ENCODE measurements at regions not wholly inside any gene's neighbourhood (a gene's known extent, or its start where the extent isn't known, plus 50 kb on each side); places are given as distances from the start of the nearest gene placed in this dataset.
"Not testable (repeated sequence)": the region's sequence is repeated elsewhere in the genome, so short reads cannot be mapped to it uniquely, and the experiment has no call there.

DNA sequence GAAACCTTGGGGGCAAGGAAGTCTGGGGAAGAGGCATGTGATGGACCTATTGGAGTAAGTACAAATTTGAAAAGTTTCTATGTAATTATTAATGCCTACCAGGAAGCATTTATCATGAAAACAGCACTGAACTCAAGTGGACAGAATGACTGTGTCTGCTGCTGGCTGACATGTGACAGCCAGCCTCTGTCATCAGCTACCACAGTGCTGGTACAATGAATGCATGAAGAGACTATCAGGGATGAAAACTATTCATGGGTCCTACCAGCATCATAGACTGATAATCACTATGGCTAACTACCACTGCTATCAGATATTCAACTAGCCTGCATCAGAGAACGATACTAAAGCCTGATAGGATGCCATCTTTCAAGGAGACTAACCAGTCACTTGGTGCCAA, 193.5 kb downstream of the RAP2B start:
- Mint-ChIP-seq H3K4me3 (no peak overlapping the region), H3K27ac (no peak overlapping the region), H3K9me3 (no peaks in the 10 kb centered on the region), H3K27me3 (no peaks in the 10 kb centered on the region), H3K36me3 (no peaks in the 10 kb centered on the region), H3K4me1 (ENCODE audit: low read depth) (no peaks in the 10 kb centered on the region)
- POLR2A ChIA-PET = no interaction called here
- CTCF ChIA-PET = interaction anchor here (0.7 kb wide), 1 partner anchor 10 kb away, joined by 3 read pairs; no protein-coding TSS in a partner anchor
- intact Hi-C loops (cut with micrococcal nuclease) = no loop called here
- no peak for DNase-seq

DNA sequence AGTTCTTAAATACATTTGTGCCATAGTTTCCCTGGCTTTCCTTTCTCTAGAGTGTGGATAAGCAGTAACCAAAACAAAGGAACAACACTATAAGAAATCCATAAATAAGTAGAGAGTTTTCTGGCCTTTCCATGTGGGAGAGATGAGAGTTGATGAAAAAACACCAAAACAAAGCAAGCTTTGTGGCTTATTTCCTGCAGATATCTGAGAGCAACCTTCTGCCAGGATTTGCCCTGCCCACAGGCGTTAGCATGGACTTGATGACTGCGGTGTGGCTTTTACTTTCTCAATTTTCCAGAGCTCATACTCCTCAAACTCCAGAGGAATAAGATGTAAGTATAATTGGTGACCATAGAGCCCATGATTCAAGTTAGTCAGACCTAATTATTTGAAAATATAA, 194.9 kb downstream of the RAP2B start:
- DNase-seq = no peak
- no peak overlapping the region for H3K27ac Mint-ChIP-seq
- POLR2A ChIA-PET = no interaction called here
- no peak overlapping the region for H3K4me3 Mint-ChIP-seq
- H3K9me3 Mint-ChIP-seq = no peaks in the 10 kb centered on the region
- no peaks in the 10 kb centered on the region for H3K27me3 Mint-ChIP-seq
- H3K4me1 Mint-ChIP-seq (ENCODE audit: low read depth) = no peaks in the 10 kb centered on the region
- CTCF ChIA-PET = no interaction called here
- intact Hi-C loops (cut with micrococcal nuclease) = no loop called here
- H3K36me3 Mint-ChIP-seq = no peaks in the 10 kb centered on the region

DNA sequence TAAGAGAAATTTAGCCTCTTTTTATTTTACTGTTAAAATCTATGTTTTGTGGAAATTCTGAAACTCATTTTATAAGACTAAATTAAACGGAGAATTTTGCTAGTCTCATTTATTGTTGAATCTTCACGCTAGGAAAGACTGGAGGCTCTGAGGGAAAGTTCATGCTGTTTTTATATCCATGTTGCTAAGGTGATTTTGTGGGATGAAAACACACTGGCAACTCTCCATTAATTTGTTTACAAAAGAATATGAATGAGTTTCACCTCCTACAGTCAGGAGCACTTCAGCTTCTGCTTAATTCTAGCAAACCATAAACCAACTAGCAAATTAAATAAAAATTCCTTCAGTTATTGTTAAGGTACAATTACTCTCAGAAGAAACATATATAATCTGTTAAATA, 195.4 kb downstream of the RAP2B start:
- Mint-ChIP-seq H3K9me3 (no peaks in the 10 kb centered on the region), H3K27ac (no peak overlapping the region), H3K4me1 (ENCODE audit: low read depth) (no peaks in the 10 kb centered on the region), H3K27me3 (no peaks in the 10 kb centered on the region), H3K36me3 (no peaks in the 10 kb centered on the region), H3K4me3 (no peak overlapping the region)
- POLR2A ChIA-PET = no interaction called here
- DNase-seq = no peak
- CTCF ChIA-PET = no interaction called here
- intact Hi-C loops (cut with micrococcal nuclease) = no loop called here

DNA sequence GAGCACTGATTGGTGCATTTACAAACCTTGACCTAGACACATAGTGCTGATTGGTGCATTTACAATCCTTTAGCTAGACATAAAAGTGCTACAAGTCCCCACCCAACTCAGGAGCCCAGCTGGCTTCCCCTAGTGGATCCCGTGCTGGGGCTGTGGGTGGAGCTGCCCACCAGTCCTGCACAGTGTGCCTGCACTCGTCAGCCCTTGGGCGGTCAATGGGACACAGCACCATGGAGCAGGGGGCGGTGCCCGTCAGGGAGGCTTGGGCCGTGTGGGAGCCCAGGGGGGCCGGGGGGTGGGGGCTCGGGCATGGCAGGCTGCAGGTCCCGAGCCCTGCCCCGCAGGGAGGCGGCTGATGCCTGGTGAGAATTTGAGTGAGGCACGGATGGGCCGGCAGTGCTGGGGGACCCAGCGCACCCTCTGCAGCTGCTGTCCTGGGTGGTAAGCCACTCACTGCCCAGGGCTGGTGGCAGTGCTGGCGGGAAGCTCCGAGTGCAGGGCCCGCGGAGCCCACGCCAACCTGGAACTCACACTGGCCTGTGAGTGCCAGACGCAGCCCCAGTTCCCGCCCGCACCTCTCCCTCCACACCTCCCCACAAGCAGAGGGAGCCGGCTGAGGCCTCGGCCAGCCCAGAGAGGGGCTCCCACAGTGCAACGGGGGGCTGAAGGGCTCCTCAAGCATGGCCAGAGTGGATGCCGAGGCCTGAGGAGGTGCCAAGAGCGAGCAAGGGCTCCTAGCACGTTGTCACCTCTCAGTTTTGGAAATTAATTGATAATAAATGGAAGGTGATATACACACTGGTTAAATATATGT, 207.7 kb downstream of the RAP2B start:
- POLR2A ChIA-PET = no interaction called here
- Mint-ChIP-seq H3K9me3 (peaks cover 13% of the 10 kb centered on the region), H3K27me3 (no peaks in the 10 kb centered on the region), H3K36me3 (peaks cover 4% of the 10 kb centered on the region), H3K27ac (no peak overlapping the region), H3K4me1 (ENCODE audit: low read depth) (no peaks in the 10 kb centered on the region), H3K4me3 (no peak overlapping the region)
- intact Hi-C loops (cut with micrococcal nuclease) = no loop called here
- DNase-seq = no peak
- CTCF ChIA-PET = interaction anchor here (0.8 kb wide), 1 partner anchor 15 kb away, joined by 3 read pairs; no protein-coding TSS in a partner anchor

DNA sequence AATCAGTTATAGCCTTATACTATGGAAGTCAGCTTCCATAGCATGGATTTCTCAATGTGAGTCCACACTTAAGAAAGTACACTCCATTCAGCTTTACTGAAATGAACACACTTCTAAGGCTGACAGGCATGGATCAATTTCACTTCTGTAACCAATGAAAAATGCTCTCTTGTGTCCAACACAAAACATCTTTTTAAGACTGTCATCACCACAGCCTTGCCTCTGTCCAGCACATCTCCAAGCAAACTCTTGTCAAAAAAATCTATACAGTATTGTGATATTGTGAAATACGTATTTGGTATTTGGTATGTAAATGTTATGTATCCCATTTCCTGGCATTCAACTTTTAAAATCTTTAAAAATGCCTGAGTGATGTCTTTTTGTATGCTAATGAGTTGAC, 208.7 kb downstream of the RAP2B start:
- intact Hi-C loops (cut with micrococcal nuclease) = no loop called here
- Mint-ChIP-seq H3K9me3 (peaks cover 7% of the 10 kb centered on the region), H3K27me3 (no peaks in the 10 kb centered on the region), H3K36me3 (peaks cover 2% of the 10 kb centered on the region), H3K4me3 (no peak overlapping the region), H3K27ac (no peak overlapping the region), H3K4me1 (ENCODE audit: low read depth) (no peaks in the 10 kb centered on the region)
- CTCF ChIA-PET = no interaction called here
- POLR2A ChIA-PET = no interaction called here
- no peak for DNase-seq

DNA sequence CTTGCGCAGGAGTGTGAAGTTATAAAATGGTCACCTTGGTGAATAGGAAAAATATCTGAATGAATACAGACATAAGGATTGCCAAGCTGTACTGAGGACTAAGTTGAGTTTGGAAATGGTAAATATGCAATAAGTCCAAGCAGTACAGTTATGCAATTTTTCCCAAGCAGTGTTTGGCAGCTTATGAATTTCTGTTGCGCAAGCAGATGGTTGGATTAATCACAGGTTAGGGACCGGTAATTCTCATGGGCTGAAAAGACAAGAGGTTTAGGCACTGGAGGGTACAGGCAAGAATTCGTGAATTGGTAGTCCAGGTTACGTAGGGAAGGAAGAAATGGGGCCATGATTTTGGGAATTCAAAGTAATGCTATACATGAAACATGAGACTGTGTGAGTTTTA, 210.3 kb downstream of the RAP2B start:
- no peak overlapping the region for H3K27ac Mint-ChIP-seq
- intact Hi-C loops (cut with micrococcal nuclease) = no loop called here
- H3K4me3 Mint-ChIP-seq = no peak overlapping the region
- no peaks in the 10 kb centered on the region for H3K36me3 Mint-ChIP-seq
- no peaks in the 10 kb centered on the region for H3K4me1 Mint-ChIP-seq (ENCODE audit: low read depth)
- peaks cover 6% of the 10 kb centered on the region for H3K9me3 Mint-ChIP-seq
- H3K27me3 Mint-ChIP-seq = no peaks in the 10 kb centered on the region
- ChIA-PET POLR2A (no interaction called here), CTCF (no interaction called here)
- DNase-seq = no peak

DNA sequence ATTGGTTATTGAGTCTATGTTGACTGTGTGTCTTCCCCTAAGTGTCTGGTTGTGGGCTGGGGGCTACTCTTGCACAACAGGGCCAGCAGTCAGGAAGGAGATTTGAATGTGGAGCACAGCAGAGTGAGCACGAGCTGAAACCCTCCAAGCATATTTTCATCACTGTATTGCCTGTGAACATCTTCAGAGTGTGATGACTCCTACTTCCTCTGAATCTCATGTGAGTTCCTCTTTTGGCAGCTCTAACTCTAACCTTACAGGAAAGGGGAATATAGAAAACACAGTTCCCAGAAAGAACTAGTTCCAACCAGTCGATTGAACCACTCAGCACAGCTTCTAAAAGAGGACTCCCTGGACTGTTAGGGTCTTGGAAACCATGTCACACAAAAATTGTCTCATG, 211.6 kb downstream of the RAP2B start:
- H3K4me1 Mint-ChIP-seq (ENCODE audit: low read depth) = no peaks in the 10 kb centered on the region
- no peak overlapping the region for H3K4me3 Mint-ChIP-seq
- peaks cover 6% of the 10 kb centered on the region for H3K9me3 Mint-ChIP-seq
- ChIA-PET POLR2A (no interaction called here), CTCF (no interaction called here)
- DNase-seq = no peak
- no peaks in the 10 kb centered on the region for H3K36me3 Mint-ChIP-seq
- no peaks in the 10 kb centered on the region for H3K27me3 Mint-ChIP-seq
- intact Hi-C loops (cut with micrococcal nuclease) = no loop called here
- H3K27ac Mint-ChIP-seq = no peak overlapping the region

DNA sequence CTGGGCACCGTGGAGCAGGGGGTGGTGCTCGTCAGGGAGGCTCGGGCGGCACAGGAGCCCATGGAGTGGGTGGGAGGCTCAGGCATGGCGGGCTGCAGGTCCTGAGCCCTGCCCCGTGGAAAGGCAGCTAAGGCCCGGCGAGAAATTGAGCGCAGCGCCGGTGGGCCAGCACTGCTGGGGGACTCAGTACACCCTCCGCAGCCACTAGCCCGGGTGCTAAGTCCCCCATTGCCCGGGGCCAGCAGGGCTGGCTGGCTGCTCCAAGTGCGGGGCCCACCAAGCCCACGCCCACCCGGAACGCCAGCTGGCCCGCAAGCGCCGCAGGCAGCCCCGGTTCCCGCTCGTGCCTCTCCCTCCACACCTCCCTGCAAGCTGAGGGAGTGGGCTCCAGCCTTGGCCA, 216.3 kb downstream of the RAP2B start:
- CTCF ChIA-PET; H3K4me3 Mint-ChIP-seq; DNase-seq; H3K27me3 Mint-ChIP-seq; H3K4me1 Mint-ChIP-seq (ENCODE audit: low read depth); H3K36me3 Mint-ChIP-seq; H3K9me3 Mint-ChIP-seq; POLR2A ChIA-PET; intact Hi-C loops (cut with micrococcal nuclease); H3K27ac Mint-ChIP-seq: not testable (repeated sequence)

DNA sequence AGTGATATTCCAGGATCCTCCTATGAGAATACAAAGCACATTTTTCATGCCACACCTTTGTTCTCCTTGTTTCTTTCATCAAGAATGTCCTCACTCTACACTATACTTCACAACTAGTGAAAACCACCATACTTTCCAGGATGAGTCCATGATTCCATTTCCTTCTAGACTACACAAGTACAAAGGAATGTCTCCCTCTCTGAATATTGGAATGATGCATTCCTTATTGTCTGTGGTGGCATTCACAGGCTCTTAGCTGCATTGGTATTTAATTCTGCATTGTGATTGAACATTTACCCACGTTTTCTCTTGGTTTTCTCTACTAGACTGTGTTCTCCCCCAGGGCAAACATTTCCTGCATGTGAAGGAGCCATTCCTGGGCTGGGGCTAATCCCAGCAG, 217.5 kb downstream of the RAP2B start:
- Mint-ChIP-seq H3K4me3 (no peak overlapping the region), H3K4me1 (ENCODE audit: low read depth) (no peaks in the 10 kb centered on the region), H3K27ac (no peak overlapping the region), H3K36me3 (no peaks in the 10 kb centered on the region), H3K27me3 (no peaks in the 10 kb centered on the region), H3K9me3 (no peaks in the 10 kb centered on the region)
- POLR2A ChIA-PET = interaction anchor here (0.6 kb wide), 1 partner anchor 483 kb away, joined by 4 read pairs; no protein-coding TSS in a partner anchor
- CTCF ChIA-PET = no interaction called here
- no peak for DNase-seq
- intact Hi-C loops (cut with micrococcal nuclease) = no loop called here

DNA sequence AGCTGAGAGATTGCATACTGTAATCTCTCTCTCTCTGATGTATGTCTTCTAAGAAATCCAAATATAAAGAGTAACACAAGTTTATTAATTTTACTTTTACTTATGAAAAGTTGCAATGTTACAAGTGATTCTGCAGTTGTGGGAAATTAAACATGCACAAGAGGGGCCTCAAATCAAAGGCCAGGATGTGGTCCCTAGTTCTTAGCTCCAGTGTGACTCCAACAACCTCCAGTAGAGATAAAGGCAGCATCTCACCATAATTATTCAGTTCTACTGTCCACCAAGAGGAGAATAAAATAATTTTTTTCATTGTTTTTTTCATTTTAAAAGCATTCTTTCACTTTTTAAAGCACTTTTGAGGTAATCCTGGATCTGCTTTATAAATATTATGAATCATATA, 223.3 kb downstream of the RAP2B start:
- H3K4me1 Mint-ChIP-seq (ENCODE audit: low read depth) = no peaks in the 10 kb centered on the region
- no peaks in the 10 kb centered on the region for H3K36me3 Mint-ChIP-seq
- intact Hi-C loops (cut with micrococcal nuclease) = no loop called here
- H3K27ac Mint-ChIP-seq = no peak overlapping the region
- ChIA-PET CTCF (no interaction called here), POLR2A (no interaction called here)
- H3K9me3 Mint-ChIP-seq = no peaks in the 10 kb centered on the region
- no peaks in the 10 kb centered on the region for H3K27me3 Mint-ChIP-seq
- H3K4me3 Mint-ChIP-seq = no peak overlapping the region
- no peak for DNase-seq

DNA sequence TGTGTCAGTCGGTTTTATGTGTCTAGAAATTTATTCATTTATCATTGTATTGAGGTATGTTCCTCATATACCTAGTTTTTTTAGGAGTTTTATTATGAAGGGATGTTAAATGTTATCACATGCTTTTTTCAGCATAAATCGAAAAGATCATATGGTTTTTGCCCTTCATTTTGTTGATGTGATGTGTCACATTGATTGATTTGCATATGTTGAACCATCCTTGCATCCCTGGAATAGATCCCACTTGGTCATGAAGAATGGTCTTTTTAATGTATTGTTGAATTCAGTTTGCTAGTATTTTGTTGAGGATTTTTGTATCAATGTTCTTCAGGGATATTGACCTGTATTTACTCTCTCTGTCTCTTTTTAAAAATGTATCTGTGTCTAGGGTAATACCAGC, 230.3 kb downstream of the RAP2B start:
- CTCF ChIA-PET = no interaction called here
- Mint-ChIP-seq H3K27ac (no peak overlapping the region), H3K9me3 (peaks cover 31% of the 10 kb centered on the region), H3K27me3 (no peaks in the 10 kb centered on the region), H3K36me3 (peaks cover 12% of the 10 kb centered on the region), H3K4me3 (no peak overlapping the region), H3K4me1 (ENCODE audit: low read depth) (no peaks in the 10 kb centered on the region)
- POLR2A ChIA-PET = no interaction called here
- no peak for DNase-seq
- intact Hi-C loops (cut with micrococcal nuclease) = no loop called here

DNA sequence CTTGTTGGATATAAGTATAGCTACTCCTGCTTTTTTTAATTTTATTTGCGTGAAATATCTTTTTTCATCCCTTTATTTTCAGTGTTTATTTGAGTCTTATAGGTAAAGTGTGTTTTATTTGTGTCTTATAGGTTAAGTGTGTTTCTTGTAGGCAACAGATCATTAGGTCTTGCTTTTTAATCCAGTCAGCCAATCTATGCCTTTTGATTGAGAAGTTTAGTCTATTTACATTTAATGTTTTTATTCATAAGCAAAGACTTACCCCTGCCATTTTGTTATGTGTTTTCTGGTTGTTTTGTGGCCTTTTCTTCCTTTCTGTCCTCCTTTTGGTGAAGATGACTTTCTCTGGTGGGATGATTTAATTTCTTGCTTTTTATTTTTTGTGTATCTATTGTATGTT, 232.0 kb downstream of the RAP2B start:
- no peak overlapping the region for H3K27ac Mint-ChIP-seq
- CTCF ChIA-PET = no interaction called here
- H3K36me3 Mint-ChIP-seq = peaks cover 12% of the 10 kb centered on the region
- POLR2A ChIA-PET = no interaction called here
- peaks cover 31% of the 10 kb centered on the region for H3K9me3 Mint-ChIP-seq
- H3K4me1 Mint-ChIP-seq (ENCODE audit: low read depth) = peaks cover 4% of the 10 kb centered on the region
- no peaks in the 10 kb centered on the region for H3K27me3 Mint-ChIP-seq
- no peak for DNase-seq
- H3K4me3 Mint-ChIP-seq = no peak overlapping the region
- intact Hi-C loops (cut with micrococcal nuclease) = no loop called here

DNA sequence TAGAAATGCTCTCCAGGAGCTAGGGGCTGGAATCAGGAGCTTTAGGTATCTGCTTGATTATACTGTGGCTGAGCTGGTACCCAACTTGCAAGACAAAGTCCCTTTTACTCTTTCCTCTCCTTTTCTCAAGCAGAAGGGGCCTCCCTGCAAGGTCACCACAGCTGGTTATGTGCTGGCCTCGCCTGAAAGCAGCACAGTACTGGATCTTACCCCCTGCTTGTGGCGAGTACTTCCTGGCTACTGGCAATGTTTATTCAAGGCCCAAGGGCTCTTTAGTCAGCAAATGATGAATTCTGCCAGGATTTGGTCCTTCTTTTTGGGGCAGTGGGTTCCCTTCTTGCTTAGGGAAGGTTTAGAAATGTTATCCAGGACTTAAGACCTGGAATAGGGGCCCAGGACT, 234.6 kb downstream of the RAP2B start:
- DNase-seq = no peak
- CTCF ChIA-PET = no interaction called here
- intact Hi-C loops (cut with micrococcal nuclease) = no loop called here

More for the DNA sequence above, 234.6 kb downstream of the RAP2B start:
- POLR2A ChIA-PET = no interaction called here
- Mint-ChIP-seq H3K27ac (no peak overlapping the region), H3K9me3 (peaks cover 31% of the 10 kb centered on the region), H3K4me1 (ENCODE audit: low read depth) (peaks cover 19% of the 10 kb centered on the region), H3K27me3 (no peaks in the 10 kb centered on the region), H3K4me3 (no peak overlapping the region), H3K36me3 (peaks cover 12% of the 10 kb centered on the region)

All from activated CD4-positive, alpha-beta memory T cell treated with anti-CD3 and anti-CD28 coated beads for 36 hours (primary cell).